ENCODE measurements at regions not wholly inside any gene's neighbourhood (a gene's known extent, or its start where the extent isn't known, plus 50 kb on each side); places are given as distances from the start of the nearest gene placed in this dataset.

GRCh38 chr13:55893540-55893939 lies 1247.2 kb upstream of the PRR20A start:
- TF ChIP-seq POLR2AphosphoS5 (IDR thresholded peaks at IDR 0.05): no peak
- TF ChIP-seq EP300 (IDR thresholded peaks at IDR 0.05): no peak
- TF ChIP-seq CTCF (IDR thresholded peaks at IDR 0.05): no peak
- no peak for TF ChIP-seq POLR2A (IDR thresholded peaks at IDR 0.05)

Measured in stomach (tissue), 4 donors.